ENCODE measurements at regions not wholly inside any gene's neighbourhood (a gene's known extent, or its start where the extent isn't known, plus 50 kb on each side); places are given as distances from the start of the nearest gene placed in this dataset.

DNA sequence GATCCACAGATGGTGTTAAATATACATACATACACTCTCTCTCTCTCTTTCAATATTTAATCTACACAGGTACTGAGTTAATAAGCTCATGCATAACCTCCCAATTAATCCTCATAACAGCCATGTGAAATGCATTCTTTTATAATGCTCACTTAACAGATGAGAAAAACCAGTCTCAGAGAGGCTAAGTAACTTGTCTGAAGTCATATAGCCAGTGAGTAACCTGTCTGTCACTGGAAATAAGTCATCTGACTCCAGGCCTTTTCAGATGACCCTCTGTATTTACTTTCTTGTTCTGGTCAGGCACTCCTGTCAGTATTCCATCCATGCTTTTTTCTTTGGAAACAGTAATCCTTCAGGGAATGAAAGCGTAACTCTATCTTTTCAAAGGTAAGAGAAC lies 594.0 kb upstream of the TENM4 start:
- DNase-seq (ENCODE audit: low read depth in 2 of 3, low spot score in 2 of 3) = no peak

GRCh38 chr11:80031014-80031600 lies 590.3 kb upstream of the TENM4 start:
- no peak for DNase-seq (ENCODE audit: low read depth in 2 of 3, low spot score in 2 of 3)

GRCh38 chr11:80028998-80029397 lies 588.2 kb upstream of the TENM4 start:
- DNase-seq (ENCODE audit: low read depth in 2 of 3, low spot score in 2 of 3) = no peak

DNA sequence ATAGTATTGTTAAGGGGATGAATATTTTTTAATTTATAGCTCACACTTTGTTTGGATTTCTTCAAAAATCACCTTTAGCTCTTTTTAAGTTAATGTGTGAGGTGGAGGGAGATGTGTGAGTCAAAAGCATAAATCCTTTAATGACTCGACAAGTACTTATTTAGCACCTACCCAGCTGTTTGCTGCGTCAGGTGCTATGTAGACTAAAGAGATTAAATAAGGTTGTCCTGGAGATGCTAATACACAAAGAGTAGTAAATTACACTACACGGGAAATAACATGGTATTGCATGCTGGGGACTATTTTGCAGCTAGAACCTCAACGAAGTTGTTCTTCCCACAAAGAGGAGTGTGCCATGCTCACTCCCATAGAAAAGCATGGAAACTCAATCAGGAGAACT lies 583.3 kb upstream of the TENM4 start:
- DNase-seq (ENCODE audit: low read depth in 2 of 3, low spot score in 2 of 3) = no peak

GRCh38 chr11:80023386-80023785 lies 582.6 kb upstream of the TENM4 start:
- no peak for DNase-seq (ENCODE audit: low read depth in 2 of 3, low spot score in 2 of 3)

DNA sequence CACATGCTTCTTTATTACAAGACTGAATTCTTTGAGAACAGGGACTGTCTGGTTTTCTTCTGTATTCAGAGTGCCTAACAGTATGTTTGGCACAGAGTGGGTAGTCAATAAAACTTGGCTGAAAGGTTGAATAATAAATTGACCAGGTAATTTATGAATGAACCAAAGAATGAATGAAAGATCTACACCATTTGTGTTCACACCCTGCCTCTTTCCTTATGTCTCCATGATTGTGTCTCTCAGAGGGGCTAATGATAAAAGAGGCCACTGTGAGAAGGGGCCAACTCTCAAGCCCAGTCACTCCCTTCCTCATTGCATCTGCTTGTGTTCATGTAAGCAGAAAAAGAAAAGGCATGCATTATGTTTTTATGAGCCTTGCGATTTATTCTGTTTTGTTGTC lies 569.7 kb upstream of the TENM4 start:
- no peak for DNase-seq (ENCODE audit: low read depth in 2 of 3, low spot score in 2 of 3)

- no peak for DNase-seq (ENCODE audit: low read depth in 2 of 3, low spot score in 2 of 3)
Measured at GRCh38 chr11:80009081-80009480, 568.3 kb upstream of the TENM4 start.

GRCh38 chr11:80007616-80008015 lies 566.8 kb upstream of the TENM4 start:
- DNase-seq (ENCODE audit: low read depth in 2 of 3, low spot score in 2 of 3) = no peak

GRCh38 chr11:79990141-79990540 lies 549.3 kb upstream of the TENM4 start:
- DNase-seq (ENCODE audit: low read depth in 2 of 3, low spot score in 2 of 3) = no peak

- no peak for DNase-seq (ENCODE audit: low read depth in 2 of 3, low spot score in 2 of 3)
Measured at GRCh38 chr11:79982185-79982584, 541.4 kb upstream of the TENM4 start.

DNA sequence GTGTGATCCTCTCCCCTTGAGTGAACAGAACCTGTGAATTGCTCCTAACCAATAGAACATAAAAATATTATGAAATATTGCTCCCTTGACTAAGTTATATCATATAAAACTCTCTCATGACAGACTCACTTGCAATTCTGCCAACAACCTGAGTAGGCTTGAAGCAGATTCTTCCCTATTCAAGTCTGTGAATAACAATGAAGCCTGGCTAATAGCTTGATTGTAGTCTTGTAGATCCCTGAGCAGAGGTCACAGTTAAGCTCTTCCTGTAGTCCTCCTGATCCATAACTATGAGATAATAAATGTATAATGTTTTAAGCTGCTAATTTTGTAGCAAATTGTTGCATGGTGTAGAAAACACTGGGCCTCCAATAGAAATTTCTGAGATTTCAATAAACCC lies 540.1 kb upstream of the TENM4 start:
- no peak for DNase-seq (ENCODE audit: low read depth in 2 of 3, low spot score in 2 of 3)

- no peak for DNase-seq (ENCODE audit: low read depth in 2 of 3, low spot score in 2 of 3)
Measured at GRCh38 chr11:79973721-79974617, 533.1 kb upstream of the TENM4 start.

GRCh38 chr11:79971255-79971654 lies 530.4 kb upstream of the TENM4 start:
- DNase-seq (ENCODE audit: low read depth in 2 of 3, low spot score in 2 of 3) = no peak

DNA sequence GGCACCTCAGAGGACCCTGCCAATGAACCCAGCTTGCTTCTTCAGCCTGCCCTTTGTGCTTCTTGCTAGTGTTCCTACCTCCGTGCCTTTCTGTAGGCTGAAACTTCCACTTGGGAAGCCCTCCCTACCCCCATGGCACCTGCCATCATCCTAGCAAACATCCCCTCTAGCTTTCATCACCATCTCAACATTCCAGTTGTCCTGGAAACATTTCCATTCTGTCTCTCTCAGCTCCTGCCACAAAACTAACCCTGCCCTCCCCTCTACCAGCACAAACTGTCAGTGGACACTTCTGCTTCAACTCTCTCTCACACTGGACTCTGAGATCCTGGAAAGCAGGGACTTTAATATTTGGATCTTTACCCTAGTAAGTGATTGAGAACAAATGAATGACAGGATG lies 525.8 kb upstream of the TENM4 start:
- DNase-seq (ENCODE audit: low read depth in 2 of 3, low spot score in 2 of 3) = no peak

GRCh38 chr11:79963856-79964645 lies 523.2 kb upstream of the TENM4 start:
- no peak for DNase-seq (ENCODE audit: low read depth in 2 of 3, low spot score in 2 of 3)

- DNase-seq (ENCODE audit: low read depth in 2 of 3, low spot score in 2 of 3) = no peak
Measured at GRCh38 chr11:79960461-79960860, 519.6 kb upstream of the TENM4 start.

DNA sequence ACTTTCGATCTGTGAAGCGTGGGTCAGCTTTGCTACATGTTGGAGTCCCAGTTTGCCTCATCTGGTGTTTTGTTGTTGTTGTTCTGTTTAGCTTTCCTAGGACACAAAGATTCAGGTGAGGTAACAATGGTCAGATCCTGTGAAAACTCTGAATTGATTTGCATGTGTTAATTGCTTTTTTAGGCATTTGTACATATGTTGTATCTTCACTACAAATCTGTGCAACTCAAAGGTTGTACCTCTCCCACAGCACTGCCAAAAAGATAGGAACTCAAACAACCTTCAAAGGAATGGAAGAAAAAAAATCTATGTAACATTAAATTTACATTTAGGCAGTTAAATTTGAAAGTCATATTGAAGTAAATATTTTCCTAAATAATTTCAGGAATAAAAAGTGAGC lies 518.5 kb upstream of the TENM4 start:
- DNase-seq (ENCODE audit: low read depth in 2 of 3, low spot score in 2 of 3) = no peak

DNA sequence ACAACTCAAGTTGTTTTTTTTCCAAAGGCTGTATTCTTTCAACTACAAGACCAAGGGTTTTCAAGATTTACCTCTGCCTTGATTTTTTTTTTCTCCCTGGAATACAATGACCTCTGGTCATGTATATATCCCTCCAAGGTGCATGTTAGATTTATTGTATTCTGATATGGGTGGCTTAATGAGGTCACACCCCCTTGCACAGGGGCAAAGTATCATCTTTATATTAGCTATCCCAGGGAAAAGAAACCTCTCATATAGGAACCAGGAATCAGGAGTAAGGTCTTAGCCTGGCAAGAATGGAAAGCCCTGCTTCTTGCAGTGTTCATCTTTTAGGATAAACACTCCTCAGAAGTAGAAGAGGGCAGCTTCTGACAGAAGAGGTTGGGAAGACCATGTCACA lies 516.9 kb upstream of the TENM4 start:
- no peak for DNase-seq (ENCODE audit: low read depth in 2 of 3, low spot score in 2 of 3)

GRCh38 chr11:79956061-79956460 lies 515.2 kb upstream of the TENM4 start:
- DNase-seq (ENCODE audit: low read depth in 2 of 3, low spot score in 2 of 3) = no peak

- no peak for DNase-seq (ENCODE audit: low read depth in 2 of 3, low spot score in 2 of 3)
Measured at GRCh38 chr11:79953629-79954028, 512.8 kb upstream of the TENM4 start.

DNA sequence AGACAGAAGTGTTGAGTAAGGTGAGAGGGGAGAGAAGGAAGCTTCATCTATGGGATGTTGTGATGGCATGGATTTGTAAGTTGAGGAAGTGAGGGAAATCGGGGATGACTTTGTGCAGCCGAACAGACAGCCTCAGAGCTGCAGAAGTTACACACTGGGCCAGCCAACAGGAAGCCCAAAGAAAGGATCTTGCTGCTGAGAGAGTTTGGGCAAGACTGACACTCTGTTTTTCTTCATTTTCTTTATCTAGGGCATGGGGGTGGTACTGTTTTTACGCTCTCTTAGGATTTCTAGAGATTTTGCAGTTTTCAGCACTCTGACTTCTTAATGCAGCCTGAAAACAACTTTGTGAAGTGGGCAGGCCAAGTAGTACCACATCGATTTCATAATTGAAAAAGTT lies 509.9 kb upstream of the TENM4 start:
- no peak for DNase-seq (ENCODE audit: low read depth in 2 of 3, low spot score in 2 of 3)

DNA sequence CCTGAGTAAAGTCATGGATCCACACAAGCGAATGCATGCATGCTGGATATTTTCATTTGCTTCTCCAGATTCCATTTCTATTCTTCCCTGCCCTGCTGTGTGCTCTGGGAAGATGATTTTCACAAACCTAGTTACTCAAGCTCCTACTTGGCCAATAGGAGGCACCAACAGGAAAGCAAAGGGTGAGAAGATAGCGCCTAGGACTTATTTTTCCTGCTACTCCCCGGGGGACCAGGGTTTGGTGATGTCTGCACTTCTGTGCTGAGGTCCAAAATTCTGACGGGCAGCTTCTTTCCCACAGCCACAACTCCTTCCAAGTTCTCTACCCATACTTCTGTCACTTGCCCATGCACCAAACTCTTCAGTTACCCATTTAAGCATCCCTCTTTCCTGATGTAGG lies 509.3 kb upstream of the TENM4 start:
- no peak for DNase-seq (ENCODE audit: low read depth in 2 of 3, low spot score in 2 of 3)

All from activated CD8-positive, alpha-beta memory T cell treated with anti-CD3 and anti-CD28 coated beads for 48 hours (primary cell).